CD4-positive, alpha-beta T cell (primary cell): ENCODE measurements at regions not wholly inside any gene's neighbourhood (a gene's known extent, or its start where the extent isn't known, plus 50 kb on each side); places are given as distances from the start of the nearest gene placed in this dataset.

Experiments used
- ATAC-seq: fragments of 200-7000 bp; cut with Tn5 transposase; one replicate; pipeline ENCODE4 v1.10.0; 2022; ENCODE audit warnings: mild to moderate bottlenecking; ENCODE audit not compliant: poor library complexity
- CTCF ChIA-PET: fragments of 350-600 bp; sonication (Branson Sonifier 250); formaldehyde crosslinking; loops from one replicate; lab custom pipeline; 2021; ENCODE audit warnings: antibody characterized with exemption, inconsistent platforms; lab: Charles Lee
- POLR2A ChIA-PET: fragments of 350-600 bp; sonication (Branson Sonifier 250); formaldehyde crosslinking; loops from one replicate; lab custom pipeline; 2021; ENCODE audit warnings: antibody characterized with exemption, inconsistent platforms; lab: Charles Lee
- DNase-seq, 14 experiments: peaks; one replicate each; pipeline ENCODE4 v3.0.0-alpha.2; 2013 to 2020; ENCODE audit warnings: mixed read lengths in 2 of 14
- H3K27ac ChIP-seq, 2 donors: one replicate each; pipeline versions ENCODE4 v1.5.1 to v1.7.0; 2013; ENCODE audit warnings: low read length in 2 of 2, low read depth in 1 of 2, mild to moderate bottlenecking in 1 of 2
- H3K27me3 ChIP-seq, 2 experiments: 1 replicate in 1 of 2; 2 replicates in 1 of 2; pipeline versions ENCODE4 v1.6.1 to v1.7.0; 2013; ENCODE audit warnings: low read length in 2 of 2, control low read depth in 1 of 2, mild to moderate bottlenecking in 1 of 2, moderate library complexity in 1 of 2; ENCODE audit not compliant: insufficient read depth in 2 of 2, control insufficient read depth in 1 of 2
- H3K36me3 ChIP-seq: one replicate; pipeline ENCODE4 v1.6.1; 2013; ENCODE audit warnings: low read length, control low read depth; ENCODE audit not compliant: insufficient read depth
- H3K4me1 ChIP-seq: one replicate; pipeline ENCODE4 v1.6.1; 2013; ENCODE audit warnings: low read length, control low read depth; ENCODE audit not compliant: insufficient read depth
- H3K4me3 ChIP-seq: one replicate; pipeline ENCODE4 v1.5.1; 2013; ENCODE audit warnings: mild to moderate bottlenecking, low read length, moderate library complexity
- H3K9me3 ChIP-seq, 2 experiments: 1 replicate in 1 of 2; 2 replicates in 1 of 2; pipeline versions ENCODE4 v1.6.1 to v1.7.0; 2013; ENCODE audit warnings: low read length in 2 of 2, mild to moderate bottlenecking in 2 of 2, control low read depth in 1 of 2, moderate library complexity in 1 of 2; ENCODE audit not compliant: control insufficient read depth in 1 of 2, insufficient read depth in 1 of 2
- H3K27ac Mint-ChIP-seq: one replicate; pipeline ENCODE4 v1.8.0; 2020; ENCODE audit warnings: mixed read lengths
- H3K27me3 Mint-ChIP-seq: one replicate; pipeline ENCODE4 v1.8.0; 2021; ENCODE audit warnings: mixed read lengths
- H3K36me3 Mint-ChIP-seq: one replicate; pipeline ENCODE4 v1.8.0; 2021; ENCODE audit warnings: low read depth, mixed read lengths
- H3K4me1 Mint-ChIP-seq: one replicate; pipeline ENCODE4 v1.8.0; 2021; ENCODE audit warnings: low read depth, mixed read lengths
- H3K4me3 Mint-ChIP-seq: one replicate; pipeline ENCODE4 v1.8.0; 2020; ENCODE audit warnings: mild to moderate bottlenecking, mixed read lengths
- H3K9me3 Mint-ChIP-seq: one replicate; pipeline ENCODE4 v1.8.0; 2020; ENCODE audit warnings: mixed read lengths
- CTCF ChIP-seq: fragments of 200-600 bp; IDR thresholded peaks from one replicate; pipeline ENCODE4 v1.8.0; 2022; ENCODE audit warnings: antibody characterized with exemption, mild to moderate bottlenecking
- intact Hi-C, 2 experiments: fragments of 100-400 bp; cut with DNase I in 1 of 2; cut with micrococcal nuclease in 1 of 2; formaldehyde crosslinking; loops; one replicate each; pipeline versions ENCODE4 v1.15.1 to v1.9.0; 2023 to 2025; cut with DNase I, micrococcal nuclease

- intact Hi-C loops: no loop called here
- Mint-ChIP-seq H3K4me1 (no peaks in the 10 kb centered on the region), H3K9me3 (peaks cover 2% of the 10 kb centered on the region), H3K4me3 (no peak overlapping the region), H3K27ac (no peak overlapping the region), H3K36me3 (no peaks in the 10 kb centered on the region), H3K27me3 (peaks cover 73% of the 10 kb centered on the region)
- no peak for TF ChIP-seq CTCF
- no peak overlapping the region for H3K4me3 ChIP-seq
- peaks cover 12 to 29% of the 10 kb centered on the region in 2 experiments for H3K27me3 ChIP-seq
- H3K9me3 ChIP-seq: no peaks in the 10 kb centered on the region
- H3K27ac ChIP-seq: no peak overlapping the region
- ChIA-PET POLR2A (no interaction called here), CTCF (no interaction called here)
- no peaks in the 10 kb centered on the region for H3K36me3 ChIP-seq
- ATAC-seq (no peak), DNase-seq (no peak)
- no peaks in the 10 kb centered on the region for H3K4me1 ChIP-seq
Observed at GRCh38 chr1:38721816-38722215, 137.8 kb downstream of the RRAGC start.

- H3K4me1 ChIP-seq: no peaks in the 10 kb centered on the region
- H3K27me3 ChIP-seq: peaks cover 10 to 15% of the 10 kb centered on the region in 2 experiments
- H3K9me3 ChIP-seq: peaks cover 6 to 10% of the 10 kb centered on the region in 2 experiments
- CTCF ChIA-PET: no interaction called here
- Mint-ChIP-seq H3K9me3 (peaks cover 3% of the 10 kb centered on the region), H3K4me3 (no peak overlapping the region), H3K4me1 (no peaks in the 10 kb centered on the region), H3K27me3 (peaks cover 58% of the 10 kb centered on the region), H3K27ac (no peak overlapping the region), H3K36me3 (no peaks in the 10 kb centered on the region)
- no peak for TF ChIP-seq CTCF
- intact Hi-C loops: no loop called here
- H3K27ac ChIP-seq: no peak overlapping the region
- ATAC-seq: no peak
- POLR2A ChIA-PET: no interaction called here
- H3K4me3 ChIP-seq: no peak overlapping the region
- no peak for DNase-seq
- no peaks in the 10 kb centered on the region for H3K36me3 ChIP-seq
Observed at GRCh38 chr1:38719880-38720279, 139.7 kb downstream of the RRAGC start.

- CTCF ChIA-PET: no interaction called here
- no peaks in the 10 kb centered on the region for H3K36me3 ChIP-seq
- peaks cover 0 to 2% of the 10 kb centered on the region in 2 experiments for H3K27me3 ChIP-seq
- no peak overlapping the region for H3K4me3 ChIP-seq
- POLR2A ChIA-PET: no interaction called here
- no peaks in the 10 kb centered on the region for H3K4me1 ChIP-seq
- no peaks in the 10 kb centered on the region for H3K36me3 Mint-ChIP-seq
- DNase-seq (no peak), ATAC-seq (no peak)
- peaks cover 41% of the 10 kb centered on the region for H3K27me3 Mint-ChIP-seq
- peaks cover 3% of the 10 kb centered on the region for H3K9me3 Mint-ChIP-seq
- H3K4me3 Mint-ChIP-seq: no peak overlapping the region
- TF ChIP-seq CTCF: no peak
- H3K4me1 Mint-ChIP-seq: no peaks in the 10 kb centered on the region
- H3K27ac ChIP-seq: no peak overlapping the region
- H3K27ac Mint-ChIP-seq: no peak overlapping the region
- intact Hi-C loops: no loop called here
- peaks cover 6 to 10% of the 10 kb centered on the region in 2 experiments for H3K9me3 ChIP-seq
Observed at GRCh38 chr1:38718031-38718430, 141.5 kb downstream of the RRAGC start.
